ENCODE measurements at regions not wholly inside any gene's neighbourhood (a gene's known extent, or its start where the extent isn't known, plus 50 kb on each side); places are given as distances from the start of the nearest gene placed in this dataset.

DNA sequence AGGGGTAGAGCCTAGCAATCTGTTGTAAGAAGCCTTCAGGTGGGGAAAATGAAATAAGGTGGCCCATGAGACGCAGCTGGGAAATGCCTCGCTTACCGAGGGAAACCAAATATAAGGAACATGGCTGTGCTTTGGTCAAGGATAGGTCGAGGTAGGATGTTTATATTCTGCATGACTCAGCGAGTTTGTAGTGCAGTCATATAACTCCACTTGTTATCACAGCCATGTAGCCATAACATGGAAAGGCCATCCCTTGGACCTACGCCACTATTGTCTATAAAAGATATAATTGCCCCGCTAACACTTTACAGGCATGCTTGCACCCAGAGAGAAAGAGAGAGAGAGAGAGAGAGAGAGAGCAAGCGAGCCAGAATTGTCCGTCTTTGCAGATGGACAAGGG is 80.9 kb upstream of the GLRA2 start:
- TF ChIP-seq CTCF (IDR thresholded peaks at IDR 0.05) (no peak), JUND (IDR thresholded peaks at IDR 0.05) (no peak), REST (IDR thresholded peaks at IDR 0.05; ENCODE audit: low read depth, low read length) (no peak), MXI1 (IDR thresholded peaks at IDR 0.05; ENCODE audit: low read depth, low read length) (no peak), TEAD4 (IDR thresholded peaks at IDR 0.05; ENCODE audit: borderline replicate concordance, insufficient read depth) (no peak), EP300 (IDR thresholded peaks at IDR 0.05; ENCODE audit: borderline replicate concordance in 1 of 2, low read depth in 1 of 2, low read length in 1 of 2) (no peak), FOXJ3 (CRISPR knock-in tag; IDR thresholded peaks at IDR 0.05) (no peak), TAF1 (IDR thresholded peaks at IDR 0.05; ENCODE audit: borderline replicate concordance, low read depth, low read length) (no peak), POLR2AphosphoS5 (IDR thresholded peaks at IDR 0.05; ENCODE audit: low read depth, low read length) (no peak), RCOR1 (IDR thresholded peaks at IDR 0.05; ENCODE audit: low read length) (no peak)
- TF ChIP-seq, protein P1, sequence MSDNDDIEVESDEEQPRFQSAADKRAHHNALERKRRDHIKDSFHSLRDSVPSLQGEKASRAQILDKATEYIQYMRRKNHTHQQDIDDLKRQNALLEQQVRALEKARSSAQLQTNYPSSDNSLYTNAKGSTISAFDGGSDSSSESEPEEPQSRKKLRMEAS (IDR thresholded peaks at IDR 0.05; ENCODE audit: low read depth): no peak

Measured in SK-N-SH (cell line).